HG02588 (cell line): ENCODE measurements at regions not wholly inside any gene's neighbourhood (a gene's known extent, or its start where the extent isn't known, plus 50 kb on each side); places are given as distances from the start of the nearest gene placed in this dataset.
"Not testable (repeated sequence)": the region's sequence is repeated elsewhere in the genome, so short reads cannot be mapped to it uniquely, and the experiment has no call there.

Experiments used
- ATAC-seq: cut with Tn5 transposase; IDR thresholded peaks from one replicate; pipeline ENCODE4 v1.9.1; 2021; ENCODE audit warnings: mild to moderate bottlenecking, moderate library complexity; ENCODE audit not compliant: unreplicated experiment

DNA sequence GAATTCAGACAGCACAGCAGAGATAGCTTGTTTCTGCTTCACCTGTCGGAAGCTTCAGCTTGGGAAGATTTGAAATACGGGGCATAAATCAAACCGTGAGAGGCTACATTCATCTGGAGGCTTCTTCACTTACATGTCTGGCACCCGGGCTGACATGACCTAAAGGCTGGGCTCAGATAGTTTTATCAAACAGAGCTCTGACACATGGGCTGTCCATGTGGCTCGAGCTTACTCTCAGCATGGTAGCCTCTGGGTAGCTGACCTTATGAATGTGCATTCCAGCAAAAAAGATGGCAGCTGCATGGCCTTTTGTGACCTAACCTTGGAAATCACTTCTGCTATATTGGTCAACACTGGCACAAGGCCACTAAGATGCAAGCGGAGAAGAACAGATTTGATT, 414.5 kb downstream of the NDFIP2 start:
- ATAC-seq, result no peak

DNA sequence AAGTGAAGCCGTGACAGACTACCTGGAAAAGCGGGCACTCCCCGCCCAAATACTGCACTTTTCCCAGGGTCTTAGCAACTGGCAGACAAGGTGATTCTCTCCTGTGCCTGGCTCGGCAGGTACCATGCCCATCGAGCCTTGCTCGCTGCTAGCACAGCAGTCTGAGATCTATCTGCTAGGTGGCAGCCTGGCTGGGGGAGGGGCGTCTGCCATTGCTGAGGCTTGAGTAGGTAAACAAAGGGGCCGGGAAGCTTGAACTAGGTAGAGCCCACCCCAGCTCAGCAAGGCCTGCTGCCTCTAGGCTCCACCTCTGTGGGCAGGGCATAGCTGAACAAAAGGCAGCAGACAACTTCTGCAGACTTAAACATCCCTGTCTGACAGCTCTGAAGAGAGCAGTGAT, 406.3 kb downstream of the NDFIP2 start:
- not testable (repeated sequence) for ATAC-seq

GRCh38 chr13:79886601-79887000, 405.6 kb downstream of the NDFIP2 start:
- ATAC-seq, result no peak

DNA sequence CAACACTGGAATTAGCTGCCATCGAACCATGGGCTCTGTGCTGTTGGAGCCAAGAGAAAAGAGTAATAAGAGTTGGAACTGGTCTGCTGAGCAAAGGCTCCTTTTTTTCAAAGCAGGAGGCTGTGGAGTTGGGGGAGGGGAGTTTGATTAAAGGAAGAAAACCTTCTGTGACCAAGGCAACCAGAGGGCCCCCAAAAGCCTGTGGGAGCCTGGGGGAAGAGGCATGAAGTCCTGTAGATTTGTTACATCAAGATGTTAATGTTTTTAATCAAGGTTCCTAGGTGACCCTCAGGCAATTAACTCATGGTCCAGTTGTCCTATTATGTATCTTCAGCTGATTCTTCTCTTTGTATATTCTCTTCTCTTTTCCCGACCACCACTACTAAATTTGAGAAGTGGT, 403.9 kb downstream of the NDFIP2 start:
- ATAC-seq, result no peak

DNA sequence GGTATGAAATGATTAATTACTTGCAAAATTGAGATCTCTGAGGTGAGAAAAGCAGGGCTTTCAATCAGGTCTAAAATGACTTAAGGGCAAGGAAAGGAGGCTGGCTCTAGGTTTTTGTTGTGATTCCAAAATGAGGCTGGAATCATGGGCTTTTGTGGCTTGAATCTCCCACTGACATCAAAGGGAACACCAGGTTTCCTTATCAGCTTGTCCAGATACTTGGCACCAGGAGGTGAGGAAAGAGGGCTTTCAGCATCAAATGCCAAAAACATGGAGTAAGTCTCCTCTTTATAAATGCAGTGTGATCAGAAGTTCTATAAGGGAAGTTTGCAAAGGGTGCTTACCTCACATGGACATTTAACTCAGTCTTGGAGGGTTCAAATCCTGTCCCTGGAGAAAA, 402.3 kb downstream of the NDFIP2 start:
- ATAC-seq, result no peak

DNA sequence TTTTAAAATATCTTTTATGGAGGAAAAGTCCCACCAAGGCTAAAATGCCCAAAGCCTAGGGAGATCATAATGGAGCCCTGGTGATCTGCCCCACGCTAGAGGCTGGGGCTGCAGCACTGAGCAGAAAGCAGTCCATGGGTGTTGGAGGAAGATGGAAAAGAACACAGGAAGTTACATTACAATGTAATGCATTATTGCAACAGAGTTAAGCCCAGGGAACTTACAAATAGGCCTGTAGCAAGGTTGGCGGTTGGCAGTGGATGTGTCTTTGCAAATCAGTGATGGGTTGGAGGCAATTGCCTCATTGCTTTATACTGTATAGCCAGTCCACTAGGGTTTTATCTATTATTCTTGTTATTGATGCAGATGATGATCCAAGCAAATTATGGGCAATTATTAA, 399.9 kb downstream of the NDFIP2 start:
- no peak for ATAC-seq

DNA sequence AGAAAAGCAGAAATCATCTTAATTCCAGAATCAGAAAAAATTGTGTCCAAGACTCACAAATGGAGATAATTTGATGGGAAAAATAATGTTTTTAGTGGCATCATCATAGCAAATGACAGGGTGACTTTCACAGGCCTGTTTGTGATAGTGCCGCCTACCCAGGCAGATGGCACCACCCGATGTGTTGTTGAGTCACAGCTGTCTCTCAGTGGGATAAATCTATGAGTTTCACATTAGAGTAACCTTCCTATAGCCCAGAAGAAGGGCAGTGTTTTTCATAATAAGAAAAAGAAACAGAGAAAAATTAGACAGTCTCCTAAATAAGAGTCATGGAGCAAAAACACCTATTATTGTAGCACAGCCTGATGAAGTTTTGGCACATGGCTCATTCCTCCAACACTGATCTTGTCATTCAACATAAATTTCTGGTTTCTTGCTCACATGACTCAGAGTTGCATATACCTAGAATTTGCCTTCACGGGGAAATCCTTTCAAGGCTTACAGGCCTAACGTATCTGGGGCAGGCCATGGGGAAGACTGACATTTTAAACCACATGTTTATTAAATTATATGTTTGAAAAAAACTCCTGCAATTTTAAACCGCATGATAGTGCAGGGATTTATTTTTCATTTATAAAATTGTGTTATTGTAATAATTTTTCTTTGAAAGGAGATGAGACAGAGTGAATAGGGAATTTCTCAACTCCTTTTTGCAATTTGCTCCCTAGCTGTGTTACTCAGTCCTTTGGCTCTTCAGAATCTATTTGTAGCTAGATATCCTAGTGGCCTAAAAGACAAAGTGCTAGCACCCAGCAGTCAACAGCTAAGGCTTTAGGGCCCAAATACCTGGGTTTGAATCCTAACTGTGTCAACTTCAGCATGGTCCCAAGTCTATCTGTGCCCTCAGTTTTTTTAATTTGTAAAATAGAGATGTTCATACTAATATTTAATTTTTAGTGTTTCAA, 393.7 kb downstream of the NDFIP2 start:
- no peak for ATAC-seq

DNA sequence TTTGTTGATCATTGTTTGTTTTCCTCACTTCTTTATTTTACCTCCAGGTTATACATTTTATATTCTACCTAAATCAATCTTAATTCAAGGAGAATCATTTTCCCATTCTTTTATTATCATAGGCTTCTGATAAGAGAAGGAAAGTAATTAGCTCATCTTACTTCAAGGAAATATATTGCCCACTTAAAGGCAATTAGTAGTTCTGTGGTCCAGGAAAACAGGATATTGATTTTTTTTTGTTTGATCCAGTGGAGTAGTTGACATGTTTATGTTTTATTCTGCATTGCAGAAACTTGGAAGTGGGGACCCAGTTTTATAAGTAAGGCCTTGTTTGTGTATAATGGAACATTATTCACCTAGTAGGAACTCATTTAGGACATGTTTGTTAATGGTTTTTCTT, 390.6 kb downstream of the NDFIP2 start:
- ATAC-seq, result no peak

- ATAC-seq, result no peak
Observed at GRCh38 chr13:79870766-79871165, 389.8 kb downstream of the NDFIP2 start.

- no peak for ATAC-seq
Observed at GRCh38 chr13:79870123-79870522, 389.2 kb downstream of the NDFIP2 start.

- ATAC-seq, result no peak
Observed at GRCh38 chr13:79869326-79869725, 388.4 kb downstream of the NDFIP2 start.

GRCh38 chr13:79867254-79867653, 386.3 kb downstream of the NDFIP2 start:
- ATAC-seq, result no peak

- ATAC-seq, result no peak
Observed at GRCh38 chr13:79866436-79866835, 385.5 kb downstream of the NDFIP2 start.

- ATAC-seq, result no peak
Observed at GRCh38 chr13:79862515-79862914, 381.6 kb downstream of the NDFIP2 start.

- ATAC-seq, result no peak
Observed at GRCh38 chr13:79861731-79862130, 380.8 kb downstream of the NDFIP2 start.

DNA sequence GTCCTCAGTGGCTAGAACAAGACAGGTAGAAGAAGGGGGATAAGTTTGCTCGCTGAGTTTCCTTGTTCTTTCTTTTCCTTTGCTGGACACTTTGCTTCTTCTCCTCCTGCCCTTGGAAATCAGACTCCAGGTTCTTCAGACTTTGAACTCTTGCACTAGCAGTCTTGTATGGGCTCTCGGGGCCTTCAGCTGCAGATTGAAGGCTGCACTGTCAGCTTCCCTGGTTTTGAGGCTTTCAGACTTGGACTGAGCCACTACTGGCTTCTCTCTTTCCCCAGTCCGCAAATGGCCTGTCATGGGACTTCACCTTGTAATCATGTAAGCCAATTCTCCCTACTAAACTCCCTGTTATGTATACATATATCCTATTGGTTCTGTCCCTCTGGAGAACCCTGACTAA, 379.8 kb downstream of the NDFIP2 start:
- ATAC-seq, result no peak

GRCh38 chr13:79859756-79860155, 378.8 kb downstream of the NDFIP2 start:
- ATAC-seq, result no peak

DNA sequence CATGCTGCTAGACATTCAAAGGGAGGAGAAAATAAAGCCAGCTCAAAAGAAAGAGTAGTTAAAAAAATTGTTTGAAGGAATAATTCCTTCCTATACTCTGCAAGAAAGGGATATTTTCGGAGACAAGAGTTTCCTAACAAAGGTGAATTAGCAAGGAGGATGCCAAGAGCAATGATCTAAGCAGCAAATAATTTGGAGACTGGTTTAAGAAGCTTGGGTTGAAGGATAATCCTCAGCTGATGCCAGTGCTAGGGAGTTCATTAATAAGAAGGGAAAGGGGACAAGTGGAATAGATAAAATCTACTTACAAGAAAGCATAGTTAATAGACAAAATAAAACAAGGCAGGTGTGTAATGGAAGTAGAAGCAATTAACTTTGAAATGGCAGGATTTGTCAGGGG, 372.3 kb downstream of the NDFIP2 start:
- ATAC-seq, result no peak

DNA sequence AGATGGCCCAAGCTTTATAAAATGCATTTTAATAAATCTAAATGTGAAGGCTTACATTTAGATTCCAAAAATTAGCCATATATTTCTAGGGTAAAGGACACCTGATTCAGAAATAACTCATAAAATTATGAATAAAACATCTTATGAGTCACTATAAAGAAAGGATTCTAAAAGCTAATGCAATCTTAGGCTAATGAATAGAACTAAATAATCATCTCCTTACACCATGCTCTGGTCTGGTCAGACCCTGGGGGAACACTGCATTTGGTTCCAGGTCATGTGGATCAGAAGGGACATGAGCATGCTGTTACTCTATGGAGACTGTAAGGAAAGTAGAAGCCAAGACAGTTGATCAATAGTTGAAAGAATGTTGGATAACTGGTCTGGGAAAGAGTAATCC, 370.4 kb downstream of the NDFIP2 start:
- ATAC-seq, result no peak

DNA sequence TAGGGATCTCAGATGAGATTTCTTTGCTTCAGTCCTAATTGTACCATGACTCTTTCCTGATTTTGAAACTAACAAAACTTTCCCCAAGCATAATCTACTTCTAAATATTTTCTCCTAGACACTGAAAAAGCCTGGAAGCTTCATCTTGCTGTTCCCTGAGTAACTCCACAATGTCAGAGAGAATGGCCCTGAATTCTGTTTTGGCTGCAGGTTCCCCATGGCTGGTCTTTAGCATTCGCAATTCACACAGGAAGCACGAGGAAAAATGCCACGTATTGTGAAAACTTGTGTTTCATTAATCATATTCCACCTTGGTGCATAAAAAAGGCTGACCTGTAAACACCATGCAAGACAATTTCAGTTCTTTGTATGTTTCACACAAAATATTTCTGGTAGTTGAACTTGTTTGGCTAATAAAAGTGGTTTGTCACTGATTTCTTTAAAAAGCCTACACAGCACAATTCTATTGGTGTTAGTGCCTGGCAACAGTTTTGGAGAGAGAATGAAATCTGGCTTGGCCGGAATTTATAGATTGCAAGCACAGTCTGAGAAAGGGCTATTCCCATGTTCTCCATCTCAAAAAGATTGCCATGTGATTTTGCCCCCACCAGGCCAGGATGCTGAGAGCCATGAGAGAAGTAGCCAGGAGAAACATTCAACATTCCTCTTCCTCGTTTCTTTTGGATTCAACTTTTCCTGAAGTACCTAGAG, 367.1 kb downstream of the NDFIP2 start:
- no peak for ATAC-seq

- ATAC-seq, result no peak
Observed at GRCh38 chr13:79846386-79846785, 365.4 kb downstream of the NDFIP2 start.
